CD4-positive, alpha-beta T cell treated with Interleukin-6 at 100 ng/mL for 8 hours (primary cell): ENCODE measurements at regions not wholly inside any gene's neighbourhood (a gene's known extent, or its start where the extent isn't known, plus 50 kb on each side); places are given as distances from the start of the nearest gene placed in this dataset.
"Not testable (repeated sequence)": the region's sequence is repeated elsewhere in the genome, so short reads cannot be mapped to it uniquely, and the experiment has no call there.

Experiments
- DNase-seq: peaks from one replicate; pipeline ENCODE4 v3.0.0-alpha.2; 2020; ENCODE audit warnings: mixed read lengths, low spot score

GRCh38 chr3:153551536-153552285, 389.7 kb downstream of the RAP2B start:
- DNase-seq, result no peak

GRCh38 chr3:153552887-153553604, 391.0 kb downstream of the RAP2B start:
- no peak for DNase-seq

- DNase-seq, result no peak
Measured at GRCh38 chr3:153553605-153553945, 391.5 kb downstream of the RAP2B start.

- no peak for DNase-seq
Measured at GRCh38 chr3:153555919-153556318, 393.9 kb downstream of the RAP2B start.

GRCh38 chr3:153559366-153559765, 397.3 kb downstream of the RAP2B start:
- DNase-seq, result not testable (repeated sequence)

- DNase-seq, result no peak
Measured at GRCh38 chr3:153567011-153567410, 405.0 kb downstream of the RAP2B start.

GRCh38 chr3:153567556-153567955, 405.5 kb downstream of the RAP2B start:
- DNase-seq, result no peak

GRCh38 chr3:153570481-153570880, 408.5 kb downstream of the RAP2B start:
- not testable (repeated sequence) for DNase-seq

- no peak for DNase-seq
Measured at GRCh38 chr3:153572165-153572564, 410.1 kb downstream of the RAP2B start.

GRCh38 chr3:153572654-153573053, 410.6 kb downstream of the RAP2B start:
- DNase-seq, result no peak

- DNase-seq, result no peak
Measured at GRCh38 chr3:153573481-153573880, 411.5 kb downstream of the RAP2B start.

- no peak for DNase-seq
Measured at GRCh38 chr3:153574445-153574844, 412.4 kb downstream of the RAP2B start.

GRCh38 chr3:153577059-153577736, 415.2 kb downstream of the RAP2B start:
- no peak for DNase-seq

- no peak for DNase-seq
Measured at GRCh38 chr3:153578046-153578445, 416.0 kb downstream of the RAP2B start.

GRCh38 chr3:153590051-153590450, 428.0 kb downstream of the RAP2B start:
- DNase-seq, result no peak

- no peak for DNase-seq
Measured at GRCh38 chr3:153591561-153592245, 429.7 kb downstream of the RAP2B start.

GRCh38 chr3:153595186-153595815, 433.3 kb downstream of the RAP2B start:
- DNase-seq, result peak; percentile 1

- no peak for DNase-seq
Measured at GRCh38 chr3:153596401-153596800, 434.4 kb downstream of the RAP2B start.

- no peak for DNase-seq
Measured at GRCh38 chr3:153599685-153600084, 437.7 kb downstream of the RAP2B start.

GRCh38 chr3:153600896-153601295, 438.9 kb downstream of the RAP2B start:
- no peak for DNase-seq

- DNase-seq, result no peak
Measured at GRCh38 chr3:153601374-153601853, 439.4 kb downstream of the RAP2B start.

GRCh38 chr3:153602801-153603200, 440.8 kb downstream of the RAP2B start:
- DNase-seq, result no peak
